Right kidney (tissue), 1 donor: ENCODE measurements at regions not wholly inside any gene's neighbourhood (a gene's known extent, or its start where the extent isn't known, plus 50 kb on each side); places are given as distances from the start of the nearest gene placed in this dataset.

Source experiments
- DNase-seq: peaks from one replicate; pipeline ENCODE4 v3.0.0-alpha.2; 2016

DNA sequence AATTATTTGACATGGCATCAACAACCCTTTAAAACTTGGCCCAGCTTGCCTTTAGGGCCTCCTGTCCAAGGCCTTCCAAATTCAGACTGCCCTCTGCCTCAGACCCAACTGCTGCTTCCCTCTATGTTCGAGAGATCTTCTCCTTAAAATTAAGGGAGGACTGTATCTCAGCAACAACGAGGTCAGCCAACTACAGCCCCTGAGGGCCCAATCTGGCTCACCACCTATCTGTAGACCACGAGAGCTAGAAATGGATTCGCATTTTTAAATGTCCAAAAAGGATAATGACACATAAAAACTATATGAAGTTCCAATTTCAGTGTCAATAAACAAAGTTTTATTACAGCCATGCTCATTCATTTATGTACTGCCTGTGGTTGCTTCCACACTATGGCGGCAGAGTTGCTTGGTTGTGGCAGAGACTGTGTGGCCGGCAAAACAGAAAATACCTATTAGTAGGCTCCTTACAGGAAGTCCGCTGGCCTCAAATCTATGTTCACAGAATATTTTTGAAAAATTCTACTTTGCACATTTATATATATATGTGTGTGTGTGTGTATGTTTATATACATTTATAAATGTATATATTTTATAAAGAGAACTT lies 1026.9 kb downstream of the BCL11B start:
- DNase-seq: no peak

DNA sequence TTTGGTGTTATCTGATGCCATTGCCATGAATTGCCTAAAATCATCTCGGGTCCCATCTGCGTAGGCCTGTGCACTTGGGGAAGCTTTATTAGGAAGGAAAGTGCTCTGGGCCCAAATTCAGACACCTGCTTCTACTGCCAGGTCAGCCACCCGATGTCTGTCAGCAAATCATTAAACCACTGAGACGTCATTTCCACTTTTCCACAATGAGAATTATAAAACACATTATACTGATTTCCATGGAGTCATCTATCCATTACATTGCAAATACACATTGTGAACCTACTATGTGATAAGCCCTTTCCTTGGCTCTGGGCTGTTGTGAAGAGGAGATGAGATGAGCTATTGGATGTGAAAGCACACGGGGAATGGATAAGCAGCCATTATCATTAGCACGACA lies 1022.9 kb downstream of the BCL11B start:
- no peak for DNase-seq

DNA sequence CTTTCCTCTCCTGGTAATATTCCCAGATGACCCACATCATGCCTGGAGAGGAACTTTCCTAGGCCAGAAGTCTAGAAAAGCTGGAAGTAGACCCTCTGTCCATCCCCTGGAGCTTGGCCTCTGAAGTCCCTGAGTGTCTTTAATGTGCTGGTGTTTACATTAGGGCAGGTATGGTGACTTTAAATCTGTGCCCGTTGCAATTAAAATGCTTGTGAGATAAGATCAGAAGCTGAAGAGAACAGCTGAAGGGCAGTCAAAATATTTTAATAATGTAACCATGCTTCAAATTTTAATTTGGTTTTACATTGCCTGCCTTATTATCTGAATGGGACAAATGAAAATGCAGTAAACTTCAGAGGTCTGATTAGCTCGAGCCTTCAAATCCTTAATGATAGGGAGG lies 1022.5 kb downstream of the BCL11B start:
- DNase-seq: no peak

DNA sequence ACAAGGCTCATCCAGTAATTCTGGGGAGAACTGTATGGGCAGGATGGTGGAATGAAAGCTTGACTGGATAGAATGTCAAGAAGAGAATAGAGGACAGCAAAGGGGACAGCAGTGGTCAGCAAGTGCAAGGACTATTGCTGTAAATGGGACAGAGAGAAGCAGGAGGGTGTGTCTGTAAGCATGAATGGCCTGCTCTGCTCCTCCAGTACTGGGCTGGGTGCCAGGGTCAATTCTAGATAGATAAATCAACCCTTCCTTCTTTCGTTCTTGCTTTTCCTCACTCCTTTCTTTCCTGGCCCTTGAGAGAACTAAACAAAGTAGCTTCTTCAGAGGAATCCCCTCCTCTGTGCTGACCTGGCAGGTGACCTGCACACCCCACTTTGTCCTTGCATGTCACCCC lies 1019.2 kb downstream of the BCL11B start:
- no peak for DNase-seq

DNA sequence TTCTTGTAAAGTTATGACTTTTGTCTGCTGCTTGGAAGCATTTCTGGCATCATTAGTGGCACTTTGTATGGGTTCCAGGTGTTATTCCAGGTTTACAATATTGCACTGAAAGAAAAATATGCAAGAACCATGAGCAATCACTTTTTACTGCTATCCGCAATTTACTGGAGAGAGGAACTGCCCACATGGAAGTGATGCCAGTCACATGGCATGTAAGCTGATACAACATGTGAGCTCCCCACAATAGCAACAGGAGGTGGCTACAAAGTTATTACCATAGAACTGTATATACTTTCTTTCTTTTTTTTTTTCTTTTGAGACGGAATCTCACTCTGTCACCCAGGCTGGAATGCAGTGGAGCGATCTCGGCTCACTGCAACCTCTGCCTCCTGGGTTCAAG lies 1012.1 kb downstream of the BCL11B start:
- DNase-seq: no peak

DNA sequence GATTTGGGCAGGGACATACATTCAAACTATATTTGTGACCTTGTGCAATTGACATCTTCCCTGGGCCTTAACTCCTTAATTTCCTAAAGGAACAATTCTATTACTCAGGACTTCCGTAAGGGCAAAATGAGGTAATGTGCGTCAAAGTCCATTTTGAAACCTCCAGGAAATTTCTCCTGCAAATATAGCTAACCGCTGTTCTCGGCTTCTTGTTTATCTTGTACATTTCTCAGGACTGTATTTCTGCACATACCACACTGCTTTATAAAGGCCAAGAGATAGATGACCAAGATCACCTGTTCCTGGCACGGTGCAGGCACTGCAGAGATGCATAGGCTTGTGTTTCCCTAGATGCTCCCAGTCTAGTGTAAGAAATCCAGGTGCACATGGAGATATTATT lies 1009.4 kb downstream of the BCL11B start:
- no peak for DNase-seq

DNA sequence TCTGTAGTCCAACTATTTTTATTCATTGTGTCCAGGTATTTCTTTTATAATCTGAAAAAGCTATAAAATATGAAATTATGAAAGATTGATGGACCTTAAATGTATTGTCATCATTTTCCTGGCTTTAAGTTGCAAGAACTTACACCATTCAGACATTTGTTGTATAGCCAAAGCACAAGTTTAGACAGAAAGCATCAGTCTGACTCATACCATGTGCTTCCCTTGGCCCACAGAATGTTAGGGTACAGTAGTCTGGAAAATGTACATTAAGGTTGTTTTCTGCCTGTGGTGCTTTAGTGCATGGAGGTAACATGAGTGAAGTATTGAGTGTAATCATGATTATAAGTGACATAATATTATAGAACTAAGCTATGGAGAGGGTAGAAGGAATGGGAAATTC lies 1002.5 kb downstream of the BCL11B start:
- no peak for DNase-seq

DNA sequence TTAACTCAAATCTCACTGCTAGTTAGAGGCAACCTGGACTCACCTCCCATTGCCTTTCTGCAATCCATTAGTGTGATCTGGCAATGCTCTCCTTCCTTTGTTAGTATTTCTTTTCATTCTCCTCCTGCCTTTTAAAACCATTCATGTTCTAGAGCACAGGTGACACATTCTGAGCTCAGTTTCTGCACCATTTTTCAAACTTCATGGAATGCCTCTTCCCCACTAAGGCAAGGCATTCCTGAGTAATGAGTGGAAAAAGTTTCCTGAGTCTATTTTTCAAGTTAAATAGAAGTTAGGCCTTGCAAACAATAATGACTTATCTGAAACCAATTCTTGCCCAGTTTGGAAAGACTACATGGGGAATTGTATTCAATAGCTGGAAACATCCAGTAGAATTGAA lies 1001.8 kb downstream of the BCL11B start:
- DNase-seq: no peak

DNA sequence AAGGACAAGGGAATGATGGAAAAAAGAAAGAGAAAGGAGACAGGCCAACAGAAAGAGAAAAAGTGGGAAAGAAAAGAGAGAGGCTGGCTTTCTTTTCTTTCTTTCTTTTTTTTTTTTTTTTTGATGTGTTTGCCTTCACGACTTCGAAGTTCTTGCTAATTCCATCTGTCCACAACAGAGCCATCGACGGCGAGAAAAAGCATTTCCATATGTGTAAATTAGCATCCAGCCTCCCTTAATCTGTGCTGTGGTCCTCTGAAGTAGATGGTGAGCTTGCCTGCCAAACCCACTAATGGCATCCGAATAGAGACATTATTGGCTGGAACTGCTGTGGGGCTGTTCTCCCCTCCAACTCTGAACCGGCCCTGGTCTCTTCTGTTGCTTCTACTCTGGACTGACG lies 997.4 kb downstream of the BCL11B start:
- no peak for DNase-seq

DNA sequence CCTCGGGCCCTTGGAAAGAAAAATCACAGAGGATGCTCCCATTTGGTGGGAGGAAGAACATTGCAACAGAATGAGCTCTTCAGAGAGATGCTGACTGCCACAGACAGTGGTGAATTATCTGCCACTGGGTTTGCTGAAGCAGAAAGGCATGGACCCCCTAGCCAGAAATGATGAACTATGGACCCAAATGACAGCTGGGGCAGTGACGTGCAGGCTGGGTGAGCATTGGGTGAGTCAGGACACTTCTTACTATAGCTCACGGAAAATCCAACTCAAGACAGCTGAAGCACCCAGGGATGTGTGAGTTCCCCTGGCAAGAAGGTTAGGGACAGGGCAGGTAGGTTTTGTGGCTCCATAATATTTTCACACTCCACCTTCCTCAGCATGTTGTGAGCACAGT lies 993.2 kb downstream of the BCL11B start:
- DNase-seq: no peak

DNA sequence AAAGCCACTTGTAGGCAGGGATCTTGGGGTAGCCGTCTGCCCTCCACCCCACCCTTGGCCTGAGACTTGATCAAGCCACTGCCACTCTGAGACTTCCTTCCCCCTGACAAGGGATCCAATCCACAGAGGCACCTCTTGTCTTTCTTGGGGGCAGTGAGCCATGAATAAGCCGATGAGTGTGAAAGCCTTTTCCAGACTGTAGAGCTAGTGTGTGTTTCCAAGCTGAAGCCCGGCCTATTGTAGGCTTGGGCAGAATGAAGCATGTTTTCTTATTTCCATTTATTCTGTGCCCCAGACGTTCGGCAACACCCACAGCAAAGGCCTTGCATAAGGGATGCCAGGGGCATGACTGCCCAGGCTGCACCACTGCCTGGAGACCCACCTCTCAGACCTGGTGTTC lies 991.6 kb downstream of the BCL11B start:
- no peak for DNase-seq

DNA sequence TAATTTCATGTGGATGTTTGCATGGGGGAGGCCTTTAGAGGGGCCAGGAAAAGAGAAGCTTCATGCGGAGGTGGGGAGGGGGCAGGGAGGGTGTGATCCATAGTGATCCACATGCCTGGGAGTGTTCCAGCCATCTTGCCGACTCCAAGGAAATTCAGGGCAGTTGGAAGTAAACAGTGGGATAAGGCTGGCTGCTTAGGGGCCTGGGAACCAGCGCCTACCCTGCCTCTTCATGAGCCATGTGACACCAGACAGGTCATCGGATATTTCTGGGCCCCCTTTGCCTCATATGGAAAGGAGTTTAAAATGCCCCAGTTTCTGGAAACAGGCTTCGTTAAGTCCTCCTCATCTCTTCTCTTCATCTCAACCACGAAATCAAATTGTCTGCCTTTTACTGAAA lies 983.2 kb downstream of the BCL11B start:
- DNase-seq: no peak

DNA sequence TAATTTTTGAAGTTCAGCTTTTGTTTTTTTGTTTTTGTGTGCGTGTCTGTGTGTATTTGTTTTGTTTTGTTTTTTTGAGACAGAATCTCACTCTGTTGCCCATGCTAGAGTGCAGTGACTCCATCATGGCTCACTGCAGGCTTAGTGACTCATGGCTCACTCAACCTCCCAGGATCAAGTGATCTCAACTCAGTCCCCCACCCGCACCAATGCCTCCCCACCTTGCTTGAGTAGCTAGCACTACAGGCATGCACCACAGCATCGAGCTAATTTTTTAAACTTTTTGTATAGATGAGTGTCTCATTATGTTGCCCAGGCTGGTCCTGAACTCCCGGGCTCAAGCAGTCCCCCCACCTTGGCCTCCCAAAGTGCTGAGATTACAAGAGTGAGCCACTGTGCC lies 981.4 kb downstream of the BCL11B start:
- no peak for DNase-seq

DNA sequence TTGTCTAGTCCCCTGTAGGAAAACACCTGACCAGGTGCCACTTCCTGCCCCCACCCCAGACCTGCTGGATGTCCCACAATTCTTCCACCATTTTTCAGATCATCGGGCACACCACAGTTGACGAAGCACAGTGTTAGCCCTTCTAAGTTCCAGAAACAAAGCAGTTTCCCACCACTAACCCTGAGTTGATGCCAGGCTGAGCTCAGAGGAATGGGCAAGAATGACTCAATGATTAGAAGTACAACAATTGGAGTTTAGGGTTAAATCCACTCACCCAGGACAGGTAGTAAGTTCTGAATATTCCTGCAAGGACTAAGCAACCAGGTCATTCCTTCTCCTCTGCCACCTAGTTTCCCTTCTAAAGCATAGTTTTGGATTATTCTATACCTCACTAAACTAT lies 979.8 kb downstream of the BCL11B start:
- DNase-seq: no peak

DNA sequence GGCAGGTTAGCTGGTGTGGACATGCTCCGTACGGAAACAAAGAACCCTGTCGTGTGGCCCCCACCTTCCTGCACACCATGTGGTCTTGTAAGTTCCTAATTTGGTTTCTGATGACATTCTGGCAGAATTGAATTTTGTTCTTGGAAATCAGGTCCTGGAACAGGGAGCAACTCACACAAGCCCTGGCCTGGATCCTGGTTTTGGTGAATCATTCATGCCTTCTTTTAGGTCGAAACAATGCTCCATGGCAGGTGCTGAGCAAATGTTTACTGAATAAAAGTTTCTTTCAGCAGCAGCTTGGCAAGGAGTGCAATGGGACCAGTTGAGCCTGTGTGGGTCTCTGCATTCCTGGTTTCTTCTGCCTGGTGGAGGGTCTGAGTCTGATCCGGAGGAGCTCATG lies 978.4 kb downstream of the BCL11B start:
- DNase-seq: no peak

DNA sequence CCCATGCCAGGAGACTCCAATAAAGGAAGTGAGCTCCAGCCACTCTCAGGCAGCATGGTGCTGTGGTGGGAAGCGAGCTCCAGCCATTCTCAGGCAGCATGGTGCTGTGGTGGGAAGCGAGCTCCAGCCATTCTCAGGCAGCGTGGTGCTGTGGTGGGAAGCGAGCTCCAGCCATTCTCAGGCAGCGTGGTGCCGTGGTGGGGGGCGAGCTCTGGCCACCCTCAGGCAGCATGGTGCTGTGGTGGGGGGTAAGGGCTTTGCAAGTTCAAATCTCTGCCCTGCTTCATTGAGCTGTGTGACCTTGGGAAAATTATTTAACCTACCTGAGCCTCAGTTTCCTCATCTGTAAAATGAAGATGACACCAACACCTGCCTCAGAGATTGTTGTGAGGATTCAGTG lies 975.1 kb downstream of the BCL11B start:
- DNase-seq: no peak

DNA sequence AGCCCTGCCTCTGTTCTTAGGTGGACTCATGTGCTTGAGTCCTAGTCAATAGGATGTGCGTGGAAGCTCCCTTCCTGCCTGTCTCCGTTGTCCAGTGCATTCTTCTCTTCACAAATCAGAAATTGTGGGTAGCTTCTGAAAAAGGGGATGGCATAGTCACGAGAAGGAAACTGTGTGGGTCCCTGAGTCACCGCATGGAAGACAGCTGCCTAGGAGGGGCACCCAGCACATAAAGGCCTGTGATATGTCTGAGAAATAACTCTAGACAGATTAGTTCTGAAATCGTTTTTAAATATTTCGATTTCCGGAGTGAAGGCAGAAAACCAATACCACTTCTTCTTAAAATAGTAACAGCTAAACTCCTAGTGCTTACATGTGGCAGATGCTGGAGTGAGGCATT lies 974.4 kb downstream of the BCL11B start:
- no peak for DNase-seq

DNA sequence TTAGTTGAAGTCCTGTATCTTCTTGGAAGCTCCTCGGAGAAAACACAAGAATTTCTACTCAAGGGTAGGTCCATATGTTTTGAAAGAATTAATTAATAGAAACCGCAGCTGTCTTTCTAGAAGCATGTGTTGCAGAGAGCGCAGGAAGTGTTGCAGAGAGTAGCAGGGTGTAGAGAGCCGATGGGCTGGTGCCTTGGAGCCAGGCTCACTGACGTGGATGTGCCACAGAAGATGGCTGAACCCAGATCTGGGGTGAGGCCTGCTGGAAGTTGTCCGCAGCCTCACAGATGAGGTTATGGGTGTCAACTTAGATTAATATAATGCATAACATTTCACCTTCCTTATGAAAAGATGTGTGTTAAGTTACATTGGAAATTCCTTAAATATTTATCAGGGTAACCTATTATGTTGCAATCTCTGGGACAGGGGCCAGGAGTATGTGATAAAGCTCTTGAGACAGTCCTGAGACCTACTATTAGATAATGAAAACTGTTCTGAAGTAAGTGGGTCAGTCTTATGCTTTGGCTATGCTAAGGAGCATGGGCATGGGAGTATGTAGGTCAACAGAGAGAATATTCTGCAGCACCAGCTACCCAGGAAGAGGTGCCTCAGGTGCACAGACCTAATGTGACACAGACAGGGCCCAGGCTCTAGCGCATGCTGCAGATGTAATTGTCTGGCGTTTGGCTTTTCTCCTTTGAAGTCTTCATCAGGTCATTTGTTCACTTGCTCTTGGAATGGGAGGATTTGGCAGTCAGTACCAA lies 973.3 kb downstream of the BCL11B start:
- DNase-seq: no peak

DNA sequence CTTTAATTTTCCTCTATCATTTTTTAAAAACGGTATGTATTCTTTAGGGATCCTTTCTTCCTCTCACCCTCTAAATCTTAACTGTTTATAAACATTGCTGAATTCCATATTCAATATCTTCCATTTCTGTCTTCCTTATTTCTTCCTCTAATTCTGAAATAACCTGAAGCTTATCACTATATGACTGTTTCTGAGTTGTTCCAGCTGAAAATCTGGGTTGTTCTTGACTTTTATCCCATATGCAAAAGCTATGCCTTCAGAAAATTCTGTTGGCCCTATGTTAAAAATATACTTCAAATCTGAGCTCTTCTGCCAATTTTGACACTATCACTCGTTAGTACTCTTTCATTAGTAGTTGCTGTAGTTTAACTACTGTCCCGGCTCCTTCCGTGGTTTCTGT lies 970.3 kb downstream of the BCL11B start:
- no peak for DNase-seq

DNA sequence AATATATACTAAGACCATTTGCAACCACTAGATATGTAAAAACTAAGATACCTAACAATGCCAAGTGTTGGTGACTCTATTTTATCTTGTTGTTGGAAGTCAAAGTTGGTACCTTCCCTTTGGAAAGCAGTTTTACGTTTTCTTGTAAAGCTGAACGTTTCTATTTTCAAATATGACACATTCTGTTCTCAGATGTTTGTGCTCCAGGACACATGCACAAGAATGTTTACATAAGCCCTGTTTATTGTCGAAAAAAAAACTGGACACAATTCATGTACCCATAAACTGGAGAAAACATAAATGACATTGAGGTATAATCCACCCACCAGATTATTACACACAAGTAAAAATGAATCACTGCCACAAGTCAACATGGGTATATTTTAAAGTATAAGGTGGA lies 967.4 kb downstream of the BCL11B start:
- no peak for DNase-seq

DNA sequence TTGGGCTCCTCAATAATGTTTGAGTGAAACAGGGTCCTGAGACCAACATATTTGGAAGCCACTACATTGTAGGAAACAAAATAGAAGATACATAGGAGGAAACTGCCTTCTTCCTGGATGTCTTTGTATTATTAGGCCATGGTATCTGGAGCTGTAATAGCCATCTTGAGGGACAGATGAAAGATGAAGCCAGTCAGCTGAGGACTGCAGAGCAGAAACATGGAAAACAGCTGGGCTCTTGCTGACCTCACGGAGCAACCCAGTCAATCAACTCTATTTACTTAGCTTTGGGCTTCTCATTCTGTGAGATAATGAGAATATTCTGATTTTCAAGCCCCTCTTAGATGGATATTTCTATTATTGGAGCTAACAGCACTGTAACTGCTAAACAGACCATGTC lies 962.4 kb downstream of the BCL11B start:
- no peak for DNase-seq

DNA sequence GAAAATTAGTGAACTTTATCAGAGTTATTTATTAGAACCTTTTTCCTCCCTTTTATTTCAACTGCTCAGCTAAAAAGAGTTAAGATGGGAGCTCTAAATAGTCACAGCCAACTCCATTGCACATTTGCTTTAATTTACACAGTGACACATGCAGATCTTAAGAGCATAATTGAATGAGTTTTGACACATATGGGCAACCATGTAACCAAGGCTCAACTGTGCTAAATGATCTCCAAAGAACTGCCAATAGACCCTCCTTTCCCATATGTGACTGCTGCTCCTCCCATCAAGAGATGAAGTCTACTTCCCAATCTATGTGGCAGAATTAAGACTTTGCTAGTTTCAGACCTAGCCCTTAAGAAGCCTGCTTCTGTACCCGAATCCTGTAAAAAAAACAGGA lies 960.0 kb downstream of the BCL11B start:
- DNase-seq: no peak

DNA sequence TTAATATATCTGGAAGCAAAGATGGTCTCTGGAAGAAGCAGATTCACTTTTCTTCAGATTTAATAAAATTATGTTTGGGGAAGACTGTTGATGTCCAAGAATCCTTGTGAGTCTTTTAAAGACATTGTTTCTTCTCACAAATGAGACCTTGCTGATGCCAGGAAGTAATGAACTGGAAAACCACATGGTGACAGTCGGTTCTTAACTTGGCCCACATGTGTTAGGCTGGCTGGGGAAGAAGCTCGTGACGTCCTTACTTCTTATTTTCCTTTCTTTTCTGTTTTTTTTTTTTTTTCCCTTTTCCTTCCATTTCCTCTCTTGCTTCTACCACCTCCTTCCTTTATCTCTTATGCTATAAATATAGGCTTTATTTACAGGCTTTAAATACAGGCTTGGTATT lies 950.2 kb downstream of the BCL11B start:
- no peak for DNase-seq

DNA sequence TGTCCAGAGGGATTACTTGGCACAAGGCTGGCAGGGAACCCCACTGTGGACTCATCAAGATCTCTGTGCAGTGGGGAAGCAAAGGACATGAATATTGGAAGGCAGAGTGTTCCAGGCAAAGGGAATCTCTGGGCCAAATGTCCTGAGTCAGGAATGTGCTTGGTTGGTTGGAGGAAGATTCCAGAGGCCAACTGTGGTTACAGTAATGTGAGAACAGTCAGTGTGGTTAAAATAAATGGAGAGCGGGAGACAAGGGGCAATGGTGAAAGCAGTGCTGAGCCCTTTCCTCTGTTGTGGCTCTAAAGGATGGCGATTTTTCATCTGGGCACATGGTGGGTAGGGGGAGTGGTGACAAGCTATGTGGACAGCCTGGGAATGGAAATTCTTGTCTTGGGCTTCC lies 948.2 kb downstream of the BCL11B start:
- DNase-seq: no peak

DNA sequence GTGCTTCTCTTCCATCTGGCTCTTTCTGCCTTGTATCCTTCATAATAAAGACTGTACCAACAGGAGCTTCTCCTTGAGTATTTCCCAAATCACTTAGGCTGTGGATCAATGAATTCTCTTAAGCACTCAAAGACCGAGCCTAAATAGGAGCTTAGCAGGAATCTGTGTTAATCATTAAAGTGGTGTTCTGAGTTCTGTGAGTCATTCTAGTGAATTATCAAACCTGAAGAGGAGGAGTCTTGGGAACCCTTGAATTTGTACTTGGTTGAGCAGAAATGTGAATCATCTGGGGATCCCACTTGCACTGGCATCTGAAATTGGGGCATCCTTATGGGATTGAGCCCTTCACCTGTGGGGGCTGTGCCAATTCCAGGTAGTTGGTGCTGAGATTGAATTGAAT lies 946.2 kb downstream of the BCL11B start:
- DNase-seq: no peak
